ENCODE measurements at regions not wholly inside any gene's neighbourhood (a gene's known extent, or its start where the extent isn't known, plus 50 kb on each side); places are given as distances from the start of the nearest gene placed in this dataset.

DNA sequence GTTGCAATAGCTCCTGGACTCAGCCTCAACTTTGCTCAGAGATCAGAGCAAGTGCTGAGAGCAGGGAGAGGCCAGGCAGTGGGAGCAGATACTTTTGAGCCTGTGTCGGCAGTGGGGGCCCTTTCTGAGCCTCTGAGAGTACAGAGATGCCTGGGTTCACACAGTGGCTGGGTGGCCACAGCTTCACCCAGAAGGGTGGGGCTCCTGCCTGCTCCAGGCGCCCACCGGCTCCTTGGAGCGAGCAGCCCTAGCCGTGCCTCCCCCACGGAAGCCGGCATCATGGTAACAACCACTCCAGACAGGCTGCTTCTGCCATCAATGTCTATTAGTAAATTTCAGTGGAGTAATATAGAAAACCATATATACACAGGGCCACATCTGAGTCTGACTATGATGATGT lies 619.2 kb upstream of the SETBP1 start:
- POLR2A ChIA-PET: no interaction called here

DNA sequence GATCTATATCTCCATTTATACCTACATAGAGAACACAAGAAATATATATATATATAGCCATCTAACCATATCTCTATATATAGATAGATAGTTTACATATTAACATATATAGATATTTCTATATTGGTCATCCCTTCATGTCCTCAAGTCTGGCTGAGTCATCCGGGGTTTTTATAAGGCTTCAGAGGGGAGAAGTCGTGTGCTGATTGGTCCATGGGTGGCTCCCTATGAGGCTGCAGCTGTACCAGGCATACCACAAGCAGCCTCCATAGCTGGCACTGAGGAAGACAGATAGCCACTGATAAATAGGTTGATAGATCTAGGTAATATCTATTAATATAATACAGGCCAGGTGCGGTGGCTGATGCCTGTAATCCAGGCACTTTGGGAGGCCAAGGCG lies 618.3 kb upstream of the SETBP1 start:
- no peaks in the 10 kb centered on the region for H3K27me3 Mint-ChIP-seq
- intact Hi-C loops (cut with DNase I, micrococcal nuclease): no loop called here
- H3K9me3 Mint-ChIP-seq (ENCODE audit: low read depth): no peaks in the 10 kb centered on the region
- DNase-seq: no peak
- CTCF ChIA-PET: interaction anchor here (1.6 kb wide), 1 partner anchor 33 kb away, joined by 3 read pairs; no protein-coding TSS in a partner anchor
- no peak overlapping the region for H3K27ac Mint-ChIP-seq
- POLR2A ChIA-PET: no interaction called here
- H3K4me1 Mint-ChIP-seq: no peaks in the 10 kb centered on the region
- H3K36me3 Mint-ChIP-seq (ENCODE audit: low read depth): no peaks in the 10 kb centered on the region
- no peak overlapping the region for H3K4me3 Mint-ChIP-seq
- no peak for ATAC-seq

More for the DNA sequence above, 619.2 kb upstream of the SETBP1 start:
- no peaks in the 10 kb centered on the region for H3K9me3 Mint-ChIP-seq (ENCODE audit: low read depth)
- CTCF ChIA-PET: interaction anchor here (1.6 kb wide), 1 partner anchor 34 kb away, joined by 3 read pairs; no protein-coding TSS in a partner anchor
- H3K27ac Mint-ChIP-seq: no peak overlapping the region
- no peaks in the 10 kb centered on the region for H3K27me3 Mint-ChIP-seq
- H3K4me3 Mint-ChIP-seq: no peak overlapping the region
- no peak for DNase-seq
- intact Hi-C loops (cut with DNase I, micrococcal nuclease): no loop called here
- H3K36me3 Mint-ChIP-seq (ENCODE audit: low read depth): no peaks in the 10 kb centered on the region
- no peak for ATAC-seq
- H3K4me1 Mint-ChIP-seq: no peaks in the 10 kb centered on the region

DNA sequence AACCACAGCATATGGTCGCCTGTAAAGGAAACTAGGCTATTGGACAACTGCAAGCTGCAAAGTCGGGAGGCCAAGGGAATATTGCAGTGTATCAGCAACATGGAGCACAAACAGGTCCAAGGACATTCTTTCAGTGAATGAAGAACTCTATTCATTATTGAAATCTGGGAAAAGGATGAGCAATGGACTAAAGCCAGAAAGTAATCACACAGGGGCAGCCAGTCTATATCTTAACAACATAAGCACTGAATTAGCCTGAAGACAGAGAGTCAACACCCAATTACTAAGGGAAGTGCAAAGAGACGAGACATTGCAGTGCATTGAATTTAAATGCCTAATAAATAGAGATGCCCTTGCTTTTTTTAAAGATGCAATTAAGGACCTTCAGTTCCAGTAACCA lies 615.5 kb upstream of the SETBP1 start:
- Mint-ChIP-seq H3K4me3 (no peak overlapping the region), H3K27me3 (no peaks in the 10 kb centered on the region), H3K9me3 (ENCODE audit: low read depth) (no peaks in the 10 kb centered on the region), H3K27ac (no peak overlapping the region), H3K4me1 (no peaks in the 10 kb centered on the region), H3K36me3 (ENCODE audit: low read depth) (no peaks in the 10 kb centered on the region)
- no peak for ATAC-seq
- ChIA-PET CTCF (no interaction called here), POLR2A (no interaction called here)
- no peak for DNase-seq
- intact Hi-C loops (cut with DNase I, micrococcal nuclease): no loop called here

DNA sequence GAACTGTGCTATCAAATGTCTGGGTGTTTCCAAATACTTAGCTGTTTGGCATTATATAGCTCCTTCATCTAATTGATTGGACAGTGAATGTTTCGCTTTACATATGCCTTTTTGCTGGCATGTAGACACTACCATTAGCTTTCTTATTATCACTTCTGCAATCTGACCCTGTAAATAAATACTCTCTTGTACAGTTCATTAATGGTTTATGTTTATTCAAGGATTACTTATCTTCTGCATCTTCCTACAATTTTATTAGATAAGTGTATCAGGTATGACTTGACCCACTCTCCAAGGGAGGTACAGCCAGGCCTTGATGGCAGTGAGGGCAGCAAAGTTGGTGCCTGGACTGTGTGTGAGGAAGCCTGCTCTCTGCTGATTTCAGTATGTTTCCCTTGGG lies 614.1 kb upstream of the SETBP1 start:
- no peaks in the 10 kb centered on the region for H3K27me3 Mint-ChIP-seq
- DNase-seq: no peak
- no peak overlapping the region for H3K27ac Mint-ChIP-seq
- intact Hi-C loops (cut with DNase I, micrococcal nuclease): no loop called here
- ChIA-PET CTCF (no interaction called here), POLR2A (interaction anchor here (0.6 kb wide), 1 partner anchor 60 kb away, joined by 17 read pairs; no protein-coding TSS in a partner anchor)
- ATAC-seq: no peak
- H3K36me3 Mint-ChIP-seq (ENCODE audit: low read depth): no peaks in the 10 kb centered on the region
- no peaks in the 10 kb centered on the region for H3K4me1 Mint-ChIP-seq
- H3K9me3 Mint-ChIP-seq (ENCODE audit: low read depth): no peaks in the 10 kb centered on the region
- no peak overlapping the region for H3K4me3 Mint-ChIP-seq

DNA sequence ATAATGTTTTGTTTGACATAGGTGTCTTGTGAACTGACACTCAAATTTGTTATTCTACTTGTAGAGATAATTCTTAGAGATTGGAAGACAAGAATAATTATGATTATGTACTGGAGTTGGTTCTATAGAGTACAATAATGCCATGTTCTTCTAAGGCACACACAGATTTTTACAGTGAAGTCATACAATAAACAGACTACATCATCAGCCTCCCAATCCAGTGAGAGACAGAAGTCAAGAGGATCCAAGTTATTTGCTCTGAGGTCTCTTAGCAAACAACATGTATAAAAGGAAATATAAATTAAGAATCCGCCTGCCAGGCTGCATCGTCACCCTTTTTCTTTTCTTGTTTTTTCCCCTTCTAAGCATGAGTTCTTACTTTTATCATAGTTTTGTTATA lies 613.5 kb upstream of the SETBP1 start:
- ATAC-seq (no peak), DNase-seq (no peak)
- Mint-ChIP-seq H3K4me1 (no peaks in the 10 kb centered on the region), H3K4me3 (no peak overlapping the region), H3K9me3 (ENCODE audit: low read depth) (no peaks in the 10 kb centered on the region), H3K27me3 (no peaks in the 10 kb centered on the region), H3K36me3 (ENCODE audit: low read depth) (no peaks in the 10 kb centered on the region), H3K27ac (no peak overlapping the region)
- intact Hi-C loops (cut with DNase I, micrococcal nuclease): no loop called here
- POLR2A ChIA-PET: no interaction called here
- CTCF ChIA-PET: no interaction called here

DNA sequence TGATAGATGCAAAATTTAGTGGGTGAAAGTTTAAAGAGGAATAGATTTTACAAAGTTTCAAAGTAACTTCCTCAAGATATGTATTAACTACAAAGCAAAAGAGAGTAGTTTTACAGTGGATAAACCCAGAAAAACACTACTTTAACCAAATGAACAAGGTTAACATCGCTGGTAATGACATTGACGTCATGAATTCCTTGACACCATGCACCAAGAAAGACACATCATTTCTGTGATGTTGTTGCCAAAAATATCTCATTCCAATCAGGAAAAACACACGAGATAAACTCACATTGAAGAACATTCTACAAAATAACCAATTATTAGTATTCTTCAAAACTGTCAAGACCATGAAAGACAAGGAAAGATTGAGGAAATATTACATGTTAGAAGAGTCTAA lies 605.6 kb upstream of the SETBP1 start:
- Mint-ChIP-seq H3K4me1 (no peaks in the 10 kb centered on the region), H3K4me3 (no peak overlapping the region), H3K27me3 (no peaks in the 10 kb centered on the region), H3K36me3 (ENCODE audit: low read depth) (no peaks in the 10 kb centered on the region), H3K27ac (no peak overlapping the region), H3K9me3 (ENCODE audit: low read depth) (no peaks in the 10 kb centered on the region)
- ChIA-PET POLR2A (no interaction called here), CTCF (no interaction called here)
- intact Hi-C loops (cut with DNase I, micrococcal nuclease): no loop called here
- DNase-seq (no peak), ATAC-seq (no peak)

DNA sequence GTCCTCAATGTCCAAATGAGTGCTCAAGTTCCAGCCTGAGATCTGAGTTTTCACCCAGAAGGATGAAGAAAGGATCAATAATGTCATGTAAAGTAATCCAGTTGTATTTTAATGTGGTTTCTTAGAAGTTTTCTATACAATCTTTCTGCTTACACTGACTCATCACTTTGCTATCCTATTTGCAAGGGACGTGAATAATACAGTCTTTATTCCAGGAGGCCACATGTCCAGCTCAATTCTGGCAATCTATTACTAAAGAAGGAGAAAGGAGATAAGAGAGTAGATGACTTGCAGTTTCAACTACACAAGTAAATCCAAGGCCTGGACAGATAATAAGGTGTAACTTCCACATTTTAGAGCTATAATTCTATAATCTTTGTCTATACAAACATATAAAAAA lies 601.1 kb upstream of the SETBP1 start:
- H3K27me3 Mint-ChIP-seq: no peaks in the 10 kb centered on the region
- no peaks in the 10 kb centered on the region for H3K36me3 Mint-ChIP-seq (ENCODE audit: low read depth)
- intact Hi-C loops (cut with DNase I, micrococcal nuclease): no loop called here
- no peak for DNase-seq
- no peaks in the 10 kb centered on the region for H3K4me1 Mint-ChIP-seq
- no peak for ATAC-seq
- CTCF ChIA-PET: no interaction called here
- no peak overlapping the region for H3K27ac Mint-ChIP-seq
- no peaks in the 10 kb centered on the region for H3K9me3 Mint-ChIP-seq (ENCODE audit: low read depth)
- POLR2A ChIA-PET: no interaction called here
- no peak overlapping the region for H3K4me3 Mint-ChIP-seq

DNA sequence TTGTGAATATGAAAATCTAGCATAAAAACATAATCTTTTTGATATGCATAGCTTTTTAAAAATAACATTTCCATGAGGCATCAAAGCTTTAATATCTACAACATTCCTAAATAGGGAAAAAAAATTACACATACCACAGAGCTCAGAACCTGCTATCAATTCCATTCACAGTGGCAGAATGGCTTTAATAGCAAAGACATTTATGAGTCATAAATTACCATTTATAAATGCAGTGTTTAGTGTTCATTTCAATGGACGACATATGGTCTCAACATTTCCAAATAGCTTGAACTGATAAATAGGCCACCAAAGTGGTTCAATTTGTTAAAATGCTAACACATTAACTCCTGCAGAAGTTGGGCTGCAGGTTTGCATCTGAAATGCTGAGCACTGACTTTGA lies 600.6 kb upstream of the SETBP1 start:
- H3K27me3 Mint-ChIP-seq: no peaks in the 10 kb centered on the region
- ATAC-seq (no peak), DNase-seq (no peak)
- intact Hi-C loops (cut with DNase I, micrococcal nuclease): no loop called here
- no peaks in the 10 kb centered on the region for H3K4me1 Mint-ChIP-seq
- H3K4me3 Mint-ChIP-seq: no peak overlapping the region
- no peak overlapping the region for H3K27ac Mint-ChIP-seq
- no peaks in the 10 kb centered on the region for H3K36me3 Mint-ChIP-seq (ENCODE audit: low read depth)
- no peaks in the 10 kb centered on the region for H3K9me3 Mint-ChIP-seq (ENCODE audit: low read depth)
- CTCF ChIA-PET: no interaction called here
- POLR2A ChIA-PET: no interaction called here

DNA sequence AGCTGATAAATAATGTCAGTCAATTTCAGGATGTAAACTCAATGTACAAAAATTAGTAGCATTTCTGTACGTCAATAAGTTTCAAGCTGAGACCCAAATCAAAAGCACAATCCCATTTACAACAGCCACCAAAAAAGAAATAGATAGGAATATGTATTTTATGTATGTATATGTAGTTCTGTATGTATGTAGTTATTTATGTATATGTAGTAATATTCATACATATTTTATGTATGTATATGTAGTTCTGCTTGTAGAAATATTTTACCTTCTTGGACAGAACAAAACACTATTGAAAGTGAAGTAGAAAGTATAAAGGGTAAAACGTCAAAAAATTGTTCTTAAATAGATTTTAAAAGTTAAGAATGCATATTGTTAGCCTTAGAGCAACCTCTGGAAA lies 591.0 kb upstream of the SETBP1 start:
- Mint-ChIP-seq H3K27me3 (no peaks in the 10 kb centered on the region), H3K27ac (no peak overlapping the region), H3K9me3 (ENCODE audit: low read depth) (peaks cover 2% of the 10 kb centered on the region), H3K4me1 (no peaks in the 10 kb centered on the region), H3K4me3 (no peak overlapping the region), H3K36me3 (ENCODE audit: low read depth) (no peaks in the 10 kb centered on the region)
- POLR2A ChIA-PET: no interaction called here
- DNase-seq (no peak), ATAC-seq (no peak)
- CTCF ChIA-PET: no interaction called here
- intact Hi-C loops (cut with DNase I, micrococcal nuclease): loop anchor here in 1 of 2 experiments (10.0 kb wide), 1 partner anchor 1125 kb away; no protein-coding TSS in a partner anchor

DNA sequence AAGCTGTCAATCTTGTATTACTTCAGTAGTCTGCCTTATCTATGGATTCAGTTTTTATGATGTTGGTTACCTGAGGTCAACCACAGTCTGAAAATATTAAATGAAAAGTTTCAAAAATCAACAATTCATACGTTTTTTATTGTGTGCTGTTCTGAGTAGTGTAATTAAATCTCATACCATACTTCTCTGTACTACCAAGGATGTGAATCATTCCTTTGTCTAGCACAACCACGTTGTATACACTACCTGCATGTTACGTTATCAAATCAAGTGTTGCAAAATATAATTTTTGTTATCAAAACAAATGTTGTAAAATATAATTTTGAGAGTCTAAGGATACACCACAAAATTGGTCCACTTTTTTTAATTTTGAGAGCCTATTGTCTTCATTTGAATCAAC lies 590.2 kb upstream of the SETBP1 start:
- no peaks in the 10 kb centered on the region for H3K4me1 Mint-ChIP-seq
- no peaks in the 10 kb centered on the region for H3K27me3 Mint-ChIP-seq
- H3K4me3 Mint-ChIP-seq: no peak overlapping the region
- ATAC-seq (no peak), DNase-seq (no peak)
- ChIA-PET POLR2A (no interaction called here), CTCF (no interaction called here)
- H3K36me3 Mint-ChIP-seq (ENCODE audit: low read depth): no peaks in the 10 kb centered on the region
- intact Hi-C loops (cut with DNase I, micrococcal nuclease): loop anchor here in 1 of 2 experiments (10.0 kb wide), 1 partner anchor 1124 kb away; no protein-coding TSS in a partner anchor
- H3K27ac Mint-ChIP-seq: no peak overlapping the region
- H3K9me3 Mint-ChIP-seq (ENCODE audit: low read depth): peaks cover 2% of the 10 kb centered on the region

DNA sequence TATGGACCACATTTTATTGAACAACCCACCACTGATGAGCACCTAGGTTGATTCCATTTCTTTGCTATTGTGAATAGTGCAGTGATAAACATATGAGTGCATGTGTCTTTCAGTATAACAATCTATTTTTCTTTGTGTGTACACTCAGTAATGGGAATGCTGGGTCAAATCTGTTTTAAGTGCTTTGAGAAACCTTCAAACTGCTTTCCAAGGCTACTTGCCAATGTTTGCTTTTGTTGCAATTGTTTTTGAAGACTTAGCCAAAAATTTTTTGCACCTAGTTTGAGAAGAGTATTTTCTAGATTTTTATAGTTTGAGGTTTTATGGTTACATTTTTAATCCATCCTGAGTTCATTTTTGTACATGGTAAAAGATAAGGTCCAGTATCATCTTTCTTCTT lies 587.4 kb upstream of the SETBP1 start:
- ChIA-PET CTCF (interaction anchor here (0.7 to 1.1 kb wide), 2 partner anchors 104 to 489 kb away, joined by 3 read pairs; no protein-coding TSS in a partner anchor), POLR2A (no interaction called here)
- Mint-ChIP-seq H3K27ac (no peak overlapping the region), H3K27me3 (no peaks in the 10 kb centered on the region), H3K9me3 (ENCODE audit: low read depth) (peaks cover 2% of the 10 kb centered on the region), H3K4me3 (no peak overlapping the region), H3K4me1 (no peaks in the 10 kb centered on the region), H3K36me3 (ENCODE audit: low read depth) (no peaks in the 10 kb centered on the region)
- intact Hi-C loops (cut with DNase I, micrococcal nuclease): loop anchor here in 1 of 2 experiments (10.0 kb wide), 1 partner anchor 1122 kb away; no protein-coding TSS in a partner anchor
- ATAC-seq (no peak), DNase-seq (no peak)

DNA sequence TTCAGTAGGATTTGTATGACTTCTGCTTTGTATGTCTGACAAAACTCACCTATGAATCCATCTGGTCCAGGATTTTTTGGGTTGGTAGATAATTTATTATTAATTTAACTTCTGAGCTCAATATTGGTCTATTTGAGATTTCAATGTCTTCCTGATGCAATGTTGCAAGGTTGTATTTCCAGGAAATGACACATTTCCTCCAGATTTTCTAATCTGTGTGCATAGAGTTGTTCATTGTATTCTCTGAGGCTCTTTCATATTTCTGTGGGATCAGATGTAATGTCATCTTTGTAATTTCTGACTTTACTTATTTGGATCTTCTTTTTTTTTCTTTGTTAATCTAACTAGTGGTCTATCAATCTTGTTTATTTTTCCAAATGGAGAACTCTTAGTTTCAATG lies 584.7 kb upstream of the SETBP1 start:
- H3K4me1 Mint-ChIP-seq: no peaks in the 10 kb centered on the region
- H3K9me3 Mint-ChIP-seq (ENCODE audit: low read depth): peaks cover 2% of the 10 kb centered on the region
- intact Hi-C loops (cut with DNase I, micrococcal nuclease): loop anchor here in 1 of 2 experiments (10.0 kb wide), 1 partner anchor 1119 kb away; no protein-coding TSS in a partner anchor
- no peak overlapping the region for H3K27ac Mint-ChIP-seq
- ChIA-PET POLR2A (no interaction called here), CTCF (no interaction called here)
- H3K4me3 Mint-ChIP-seq: no peak overlapping the region
- no peaks in the 10 kb centered on the region for H3K36me3 Mint-ChIP-seq (ENCODE audit: low read depth)
- DNase-seq: no peak
- ATAC-seq: no peak
- H3K27me3 Mint-ChIP-seq: no peaks in the 10 kb centered on the region

DNA sequence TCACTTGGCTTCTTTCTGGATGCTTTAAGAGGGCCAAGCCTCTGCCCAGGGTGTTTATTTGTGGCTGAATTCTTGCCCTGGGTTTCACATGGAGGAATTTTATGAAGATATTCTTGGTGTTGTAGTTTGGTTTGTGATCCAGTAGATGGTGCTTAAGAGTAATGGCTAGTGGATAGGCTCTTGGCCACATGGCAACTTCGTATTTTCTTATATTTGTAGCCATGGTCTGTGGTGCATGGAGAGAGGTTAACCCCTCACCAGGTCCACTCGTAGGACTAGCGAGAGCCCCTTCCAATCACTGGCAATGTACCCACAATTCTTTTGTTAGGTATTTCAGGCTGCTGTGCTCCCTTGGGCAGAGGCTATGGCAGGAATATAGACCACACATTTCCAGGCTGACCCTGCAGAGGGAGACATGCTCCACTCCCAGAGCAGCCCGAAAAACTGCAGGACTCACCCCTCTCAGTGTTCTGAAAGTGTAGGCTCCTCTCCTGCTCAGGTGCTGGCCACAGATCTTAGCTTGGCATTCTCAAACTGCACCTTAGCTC lies 582.1 kb upstream of the SETBP1 start:
- no peaks in the 10 kb centered on the region for H3K27me3 Mint-ChIP-seq
- H3K36me3 Mint-ChIP-seq (ENCODE audit: low read depth): no peaks in the 10 kb centered on the region
- H3K9me3 Mint-ChIP-seq (ENCODE audit: low read depth): peaks cover 2% of the 10 kb centered on the region
- ATAC-seq: no peak
- intact Hi-C loops (cut with DNase I, micrococcal nuclease): loop anchor here in 1 of 2 experiments (10.0 kb wide), 1 partner anchor 1116 kb away; no protein-coding TSS in a partner anchor
- ChIA-PET CTCF (no interaction called here), POLR2A (no interaction called here)
- H3K4me1 Mint-ChIP-seq: no peaks in the 10 kb centered on the region
- no peak overlapping the region for H3K4me3 Mint-ChIP-seq
- no peak for DNase-seq
- no peak overlapping the region for H3K27ac Mint-ChIP-seq
